Activated naive CD4-positive, alpha-beta T cell treated with anti-CD3 and anti-CD28 coated beads, Interleukin-2, amount 50 U/mL, for 72 hours (primary cell): ENCODE measurements at regions not wholly inside any gene's neighbourhood (a gene's known extent, or its start where the extent isn't known, plus 50 kb on each side); places are given as distances from the start of the nearest gene placed in this dataset.
"Not testable (repeated sequence)": the region's sequence is repeated elsewhere in the genome, so short reads cannot be mapped to it uniquely, and the experiment has no call there.

Experiments used
- ATAC-seq, 2 donors: fragments of 150-1000 bp; cut with Tn5 transposase; 2 replicates each; pipeline ENCODE4 v1.10.0; 2021; ENCODE audit warnings: mild to moderate bottlenecking in 2 of 2, moderate library complexity in 2 of 2
- DNase-seq, 2 donors: peaks; one replicate each; pipeline ENCODE4 v3.0.0; 2021 to 2022; ENCODE audit warnings: low spot score in 2 of 2
- H3K27ac Mint-ChIP-seq, 2 donors: one replicate each; pipeline ENCODE4 v1.8.0; 2022; ENCODE audit warnings: mild to moderate bottlenecking in 2 of 2, mixed read lengths in 2 of 2
- H3K36me3 Mint-ChIP-seq, 2 donors: one replicate each; pipeline ENCODE4 v1.8.0; 2022; ENCODE audit warnings: mixed read lengths in 2 of 2
- H3K9me3 Mint-ChIP-seq, 2 donors: one replicate each; pipeline ENCODE4 v1.8.0; 2022; ENCODE audit warnings: mixed read lengths in 2 of 2

- Mint-ChIP-seq H3K27ac (no peak overlapping the region), H3K9me3 (peaks cover 14 to 19% of the 10 kb centered on the region in 2 donors), H3K36me3 (peaks cover 0 to 4% of the 10 kb centered on the region in 2 donors)
- no peak for ATAC-seq
- no peak for DNase-seq
These were observed 346.7 kb upstream of the KLF4 start for GRCh38 chr9:107836300-107836699.

- H3K27ac Mint-ChIP-seq = no peak overlapping the region
- ATAC-seq = no peak
- peaks cover 9 to 25% of the 10 kb centered on the region in 2 donors for H3K9me3 Mint-ChIP-seq
- DNase-seq = no peak
- H3K36me3 Mint-ChIP-seq = peaks cover 0 to 4% of the 10 kb centered on the region in 2 donors
These were observed 343.7 kb upstream of the KLF4 start for GRCh38 chr9:107833295-107833694.

GRCh38 chr9:107832871-107833270 lies 343.3 kb upstream of the KLF4 start:
- H3K36me3 Mint-ChIP-seq = peaks cover 0 to 4% of the 10 kb centered on the region in 2 donors
- DNase-seq = no peak
- ATAC-seq = no peak
- H3K27ac Mint-ChIP-seq = no peak overlapping the region
- H3K9me3 Mint-ChIP-seq = peaks cover 9 to 25% of the 10 kb centered on the region in 2 donors

GRCh38 chr9:107830479-107830878 lies 340.9 kb upstream of the KLF4 start:
- Mint-ChIP-seq H3K9me3 (peaks cover 4 to 18% of the 10 kb centered on the region in 2 donors), H3K36me3 (no peaks in the 10 kb centered on the region)

GRCh38 chr9:107827884-107828283 lies 338.3 kb upstream of the KLF4 start:
- H3K9me3 Mint-ChIP-seq = peaks cover 4 to 18% of the 10 kb centered on the region in 2 donors
- DNase-seq (no peak), ATAC-seq (no peak)
- H3K36me3 Mint-ChIP-seq = no peaks in the 10 kb centered on the region
- H3K27ac Mint-ChIP-seq = no peak overlapping the region

More at GRCh38 chr9:107830479-107830878, 340.9 kb upstream of the KLF4 start:
- no peak for ATAC-seq
- no peak for DNase-seq
- no peak overlapping the region for H3K27ac Mint-ChIP-seq

GRCh38 chr9:107827304-107827703 lies 337.7 kb upstream of the KLF4 start:
- Mint-ChIP-seq H3K27ac (no peak overlapping the region), H3K9me3 (peaks cover 4 to 18% of the 10 kb centered on the region in 2 donors), H3K36me3 (no peaks in the 10 kb centered on the region)
- no peak for DNase-seq
- no peak for ATAC-seq

- H3K36me3 Mint-ChIP-seq, H3K27ac Mint-ChIP-seq, DNase-seq, ATAC-seq: not testable (repeated sequence)
- H3K9me3 Mint-ChIP-seq = peaks cover 4 to 18% of the 10 kb centered on the region in 2 donors
These were observed 337.1 kb upstream of the KLF4 start for GRCh38 chr9:107826688-107826983.

- Mint-ChIP-seq H3K9me3 (peaks cover 4 to 13% of the 10 kb centered on the region in 2 donors), H3K36me3 (no peaks in the 10 kb centered on the region), H3K27ac (no peak overlapping the region)
- DNase-seq = no peak
- ATAC-seq = no peak
These were observed 335.0 kb upstream of the KLF4 start for GRCh38 chr9:107824556-107824955.

GRCh38 chr9:107819772-107820565 lies 330.4 kb upstream of the KLF4 start:
- DNase-seq (no peak), ATAC-seq (no peak)
- Mint-ChIP-seq H3K9me3 (peaks cover 0 to 5% of the 10 kb centered on the region in 2 donors), H3K36me3 (no peaks in the 10 kb centered on the region), H3K27ac (no peak overlapping the region)

- DNase-seq, H3K9me3 Mint-ChIP-seq, H3K36me3 Mint-ChIP-seq, ATAC-seq, H3K27ac Mint-ChIP-seq: not testable (repeated sequence)
These were observed 328.9 kb upstream of the KLF4 start for GRCh38 chr9:107818503-107818829.

GRCh38 chr9:107817595-107818502 lies 328.3 kb upstream of the KLF4 start:
- H3K9me3 Mint-ChIP-seq, H3K36me3 Mint-ChIP-seq, H3K27ac Mint-ChIP-seq, ATAC-seq, DNase-seq: not testable (repeated sequence)

- Mint-ChIP-seq H3K36me3 (no peaks in the 10 kb centered on the region), H3K27ac (no peak overlapping the region), H3K9me3 (peaks cover 9 to 15% of the 10 kb centered on the region in 2 donors)
- ATAC-seq = no peak
- no peak for DNase-seq
These were observed 327.0 kb upstream of the KLF4 start for GRCh38 chr9:107816561-107817021.

GRCh38 chr9:107815782-107816560 lies 326.4 kb upstream of the KLF4 start:
- no peak overlapping the region for H3K27ac Mint-ChIP-seq
- DNase-seq = no peak
- no peaks in the 10 kb centered on the region for H3K36me3 Mint-ChIP-seq

GRCh38 chr9:107813287-107813686 lies 323.7 kb upstream of the KLF4 start:
- ATAC-seq (no peak), DNase-seq (no peak)
- Mint-ChIP-seq H3K36me3 (no peaks in the 10 kb centered on the region), H3K9me3 (peaks cover 13 to 24% of the 10 kb centered on the region in 2 donors), H3K27ac (no peak overlapping the region)

More at GRCh38 chr9:107815782-107816560, 326.4 kb upstream of the KLF4 start:
- peaks cover 9 to 15% of the 10 kb centered on the region in 2 donors for H3K9me3 Mint-ChIP-seq
- no peak for ATAC-seq

- DNase-seq = no peak
- Mint-ChIP-seq H3K27ac (no peak overlapping the region), H3K9me3 (peaks cover 8 to 42% of the 10 kb centered on the region in 2 donors), H3K36me3 (no peaks in the 10 kb centered on the region)
- peak in 1 of 2 donors; percentile 11 for ATAC-seq
These were observed 320.9 kb upstream of the KLF4 start for GRCh38 chr9:107810461-107810961.

GRCh38 chr9:107809871-107810460 lies 320.4 kb upstream of the KLF4 start:
- no peaks in the 10 kb centered on the region for H3K36me3 Mint-ChIP-seq
- peaks cover 8 to 42% of the 10 kb centered on the region in 2 donors for H3K9me3 Mint-ChIP-seq
- no peak for ATAC-seq
- H3K27ac Mint-ChIP-seq = no peak overlapping the region
- DNase-seq = no peak
